Fibroblast of the aortic adventitia (primary cell): ENCODE measurements at regions not wholly inside any gene's neighbourhood (a gene's known extent, or its start where the extent isn't known, plus 50 kb on each side); places are given as distances from the start of the nearest gene placed in this dataset.

ENCODE experiments used
- DNase-seq: peaks from one replicate; pipeline ENCODE4 v3.0.0-alpha.2; 2010; ENCODE audit warnings: low read depth
- H3K4me3 ChIP-seq: 2 replicates; pipeline ENCODE4 v1.5.1; 2011; ENCODE audit warnings: low read depth, mild to moderate bottlenecking, control low read depth, low read length, moderate library complexity
- TF ChIP-seq, protein P1 (sequence below): IDR thresholded peaks from 2 replicates; pipeline ENCODE4 v1.5.1; 2011; ENCODE audit warnings: mild to moderate bottlenecking, low read length, control low read depth, inconsistent platforms; ENCODE audit not compliant: insufficient read depth

DNA sequence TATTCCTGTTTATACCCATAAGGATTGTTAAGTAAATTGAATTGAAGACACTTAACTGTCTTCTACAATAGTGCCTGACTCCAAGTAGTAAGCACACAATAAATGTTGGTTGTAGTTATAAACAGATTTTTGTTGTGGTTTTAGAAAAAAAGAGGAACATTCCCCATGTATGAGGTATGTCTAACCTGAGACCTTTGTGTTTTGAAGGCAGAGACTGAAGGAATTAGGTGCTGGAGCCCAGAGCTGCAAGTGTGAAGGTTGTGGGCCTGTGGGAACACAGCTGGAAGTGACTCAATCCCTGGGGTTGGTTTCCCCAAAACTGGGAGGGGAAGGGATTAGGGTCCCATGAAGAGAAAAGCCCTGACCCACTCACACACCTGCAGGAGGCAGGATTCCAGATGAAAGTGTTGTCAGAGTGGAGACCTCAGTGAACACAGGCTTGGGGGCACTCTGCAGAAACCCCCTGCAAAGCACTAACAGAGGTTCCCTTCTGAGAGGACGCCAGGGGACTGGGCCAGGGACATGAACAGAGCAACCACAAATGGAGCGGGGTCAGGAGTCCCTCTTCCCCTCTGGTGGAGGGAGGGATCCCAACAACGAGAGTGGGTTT, 265.1 kb upstream of the KLF14 start:
- TF ChIP-seq, protein P1, sequence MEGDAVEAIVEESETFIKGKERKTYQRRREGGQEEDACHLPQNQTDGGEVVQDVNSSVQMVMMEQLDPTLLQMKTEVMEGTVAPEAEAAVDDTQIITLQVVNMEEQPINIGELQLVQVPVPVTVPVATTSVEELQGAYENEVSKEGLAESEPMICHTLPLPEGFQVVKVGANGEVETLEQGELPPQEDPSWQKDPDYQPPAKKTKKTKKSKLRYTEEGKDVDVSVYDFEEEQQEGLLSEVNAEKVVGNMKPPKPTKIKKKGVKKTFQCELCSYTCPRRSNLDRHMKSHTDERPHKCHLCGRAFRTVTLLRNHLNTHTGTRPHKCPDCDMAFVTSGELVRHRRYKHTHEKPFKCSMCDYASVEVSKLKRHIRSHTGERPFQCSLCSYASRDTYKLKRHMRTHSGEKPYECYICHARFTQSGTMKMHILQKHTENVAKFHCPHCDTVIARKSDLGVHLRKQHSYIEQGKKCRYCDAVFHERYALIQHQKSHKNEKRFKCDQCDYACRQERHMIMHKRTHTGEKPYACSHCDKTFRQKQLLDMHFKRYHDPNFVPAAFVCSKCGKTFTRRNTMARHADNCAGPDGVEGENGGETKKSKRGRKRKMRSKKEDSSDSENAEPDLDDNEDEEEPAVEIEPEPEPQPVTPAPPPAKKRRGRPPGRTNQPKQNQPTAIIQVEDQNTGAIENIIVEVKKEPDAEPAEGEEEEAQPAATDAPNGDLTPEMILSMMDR = no peak
- no peak for DNase-seq
- H3K4me3 ChIP-seq = no peak overlapping the region

DNA sequence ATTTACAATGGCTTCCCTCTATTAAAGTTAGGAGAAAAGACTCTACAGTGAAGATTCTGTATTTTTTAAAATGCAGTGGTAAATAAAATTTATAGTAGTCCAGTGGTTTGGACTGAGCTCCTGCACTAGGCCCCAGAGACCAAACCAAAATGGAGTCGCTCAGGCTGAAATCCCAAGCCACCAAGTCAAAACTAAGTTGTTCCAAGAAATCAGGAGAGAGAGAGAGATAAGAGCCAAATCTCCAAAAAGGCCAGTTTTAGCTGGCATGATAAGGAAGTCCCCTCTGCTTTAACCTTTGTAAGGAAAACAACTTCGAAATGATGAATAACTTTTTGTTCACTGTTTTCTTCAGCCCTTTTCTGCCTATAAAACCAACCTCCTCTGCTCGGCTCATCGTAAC, 265.9 kb upstream of the KLF14 start:
- no peak for DNase-seq
- H3K4me3 ChIP-seq = no peak overlapping the region
- TF ChIP-seq, protein P1 = no peak

DNA sequence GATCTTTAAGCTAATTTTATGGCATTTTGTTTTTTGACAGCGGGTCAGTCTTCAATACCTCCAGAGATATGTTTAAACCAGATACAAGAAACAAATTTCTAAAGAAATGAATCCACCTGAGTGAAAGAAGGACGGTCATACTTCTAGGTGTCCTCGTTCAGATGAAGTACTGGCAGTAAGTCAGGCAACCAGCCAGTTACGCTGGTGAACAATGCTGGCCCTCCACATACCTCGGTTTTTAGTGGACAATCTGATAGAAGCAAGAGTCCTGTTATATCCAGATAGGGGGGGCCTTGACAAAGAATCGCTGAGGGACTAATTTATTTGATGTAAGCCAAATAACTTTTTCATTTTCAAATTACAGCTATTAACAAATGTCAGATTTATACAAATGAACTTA, 266.4 kb upstream of the KLF14 start:
- H3K4me3 ChIP-seq = no peak overlapping the region

DNA sequence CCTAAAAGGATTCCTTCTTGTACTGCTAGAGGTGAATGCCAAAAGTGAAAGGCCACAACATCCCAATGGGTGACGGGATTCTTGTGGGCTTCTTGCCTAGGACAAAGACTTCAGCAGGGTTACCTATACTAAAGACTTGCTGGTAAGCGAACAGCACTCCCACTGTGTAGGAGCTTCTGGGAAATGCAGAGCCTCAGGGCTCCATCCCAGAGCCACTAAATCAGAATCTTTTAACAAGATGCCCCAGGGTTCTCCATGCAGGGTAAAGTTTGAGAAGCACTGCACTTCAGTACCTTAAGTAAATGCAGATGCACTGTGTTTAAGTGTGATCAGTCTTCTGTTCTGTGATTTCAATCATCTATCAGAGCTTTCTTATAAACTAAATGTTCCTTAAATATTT, 266.9 kb upstream of the KLF14 start:
- H3K4me3 ChIP-seq = no peak overlapping the region
- TF ChIP-seq, protein P1 = no peak
- no peak for DNase-seq

More for the DNA sequence above, 266.4 kb upstream of the KLF14 start:
- TF ChIP-seq, protein P1 = no peak
- DNase-seq = no peak

DNA sequence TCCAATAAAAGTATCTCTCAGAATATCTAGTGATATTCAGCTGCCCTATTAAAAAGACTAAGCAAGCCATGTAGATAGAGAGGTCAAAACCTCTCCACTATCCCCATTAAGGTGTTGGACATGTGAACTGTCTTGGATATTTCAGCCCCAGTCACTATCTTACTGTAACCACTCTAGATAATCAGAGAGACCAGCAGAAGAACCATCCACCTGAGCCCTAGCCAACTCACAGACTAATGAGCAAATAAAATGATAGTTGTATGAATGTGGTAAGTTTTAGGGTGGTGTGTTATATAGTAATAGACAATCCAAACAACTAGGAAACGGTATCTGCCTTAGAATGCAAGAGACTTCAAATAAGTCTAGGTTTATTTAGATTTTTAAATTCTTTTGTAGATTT, 268.6 kb upstream of the KLF14 start:
- TF ChIP-seq, protein P1 = no peak
- H3K4me3 ChIP-seq = no peak overlapping the region
- no peak for DNase-seq

DNA sequence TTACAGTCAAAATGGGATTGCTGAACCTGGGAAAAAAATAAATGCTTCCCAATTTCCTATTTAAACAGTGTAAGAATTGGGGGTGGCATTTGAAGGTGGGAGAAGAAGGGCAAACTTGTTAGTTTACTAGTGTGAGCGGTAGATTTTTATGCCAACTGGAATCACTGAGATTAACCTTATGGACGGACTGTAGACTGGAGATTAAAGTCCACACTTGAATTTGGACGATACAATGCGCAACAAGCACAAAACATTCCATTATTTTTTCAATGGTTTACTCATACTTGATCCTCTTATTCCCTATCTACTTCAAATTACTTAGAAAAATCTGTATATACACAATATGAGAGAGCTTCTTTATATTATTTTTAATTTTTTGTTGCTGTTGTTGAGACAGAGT, 269.6 kb upstream of the KLF14 start:
- no peak overlapping the region for H3K4me3 ChIP-seq
- TF ChIP-seq, protein P1 = no peak
- DNase-seq = no peak

DNA sequence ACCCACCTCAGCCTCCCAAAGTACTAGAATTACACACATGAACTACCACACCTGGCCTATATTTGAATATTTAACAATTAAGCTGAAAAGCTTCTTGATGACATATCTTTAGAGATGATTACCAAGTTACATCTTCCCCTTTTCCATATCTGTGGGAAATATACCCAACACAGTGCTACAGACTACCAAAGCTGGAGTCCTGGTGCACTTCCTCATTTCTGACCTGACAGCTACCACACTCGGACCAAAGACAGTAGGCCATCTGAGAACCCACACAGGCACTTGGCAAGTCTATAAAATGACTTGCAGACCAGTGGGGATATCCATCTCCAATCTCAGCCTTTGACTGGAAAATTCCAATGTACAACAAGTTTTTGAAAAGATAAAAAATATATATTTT, 270.4 kb upstream of the KLF14 start:
- H3K4me3 ChIP-seq = no peak overlapping the region
- no peak for DNase-seq
- TF ChIP-seq, protein P1 = no peak
